Body of pancreas (tissue), 4 donors: ENCODE measurements at regions not wholly inside any gene's neighbourhood (a gene's known extent, or its start where the extent isn't known, plus 50 kb on each side); places are given as distances from the start of the nearest gene placed in this dataset.

Source experiments
- ATAC-seq: fragments of 150-250 bp; one replicate; pipeline ENCODE4 v1.9.1; 2016
- DNase-seq, 4 donors: peaks; one replicate each; pipeline ENCODE4 v3.0.0-alpha.2; 2019
- H3K27ac ChIP-seq, 4 donors: fragments of 200-600 bp; sonication (generic); 1 replicate in 3 of 4; 2 replicates in 1 of 4; pipeline versions ENCODE4 v1.5.1 to v1.6.1; 2016 to 2019; ENCODE audit warnings: mild to moderate bottlenecking in 1 of 4, mixed read lengths in 1 of 4, moderate library complexity in 1 of 4
- H3K27me3 ChIP-seq, 2 donors: fragments of 200-600 bp; sonication (generic); one replicate each; pipeline ENCODE4 v1.6.0; 2016; ENCODE audit warnings: mild to moderate bottlenecking in 1 of 2
- H3K36me3 ChIP-seq, 2 donors: fragments of 200-600 bp; sonication (generic); replicated peaks in 1 of 2; 2 replicates each; pipeline ENCODE4 v1.5.1; 2016; ENCODE audit warnings: low read depth in 2 of 2; ENCODE audit not compliant: insufficient read depth in 1 of 2
- H3K4me1 ChIP-seq: fragments of 200-600 bp; sonication (generic); one replicate; pipeline ENCODE4 v1.6.0; 2016
- H3K4me3 ChIP-seq, 2 donors: fragments of 200-600 bp; sonication (generic); 1 replicate in 1 of 2; 2 replicates in 1 of 2; pipeline ENCODE4 v1.5.1; 2016 to 2019
- H3K9me3 ChIP-seq, 3 donors: fragments of 200-600 bp; sonication (generic); 1 replicate in 2 of 3; 2 replicates in 1 of 3; pipeline ENCODE4 v1.5.1; 2016
- CTCF ChIP-seq, 7 experiments: fragments of 450-650 bp in 4 of 7; fragments of 200-600 bp in 3 of 7; sonication (generic) in 3 of 7; IDR thresholded peaks; one replicate each; pipeline ENCODE4 v1.5.1; 2016 to 2019; ENCODE audit warnings: antibody characterized with exemption in 7 of 7
- POLR2A ChIP-seq, 3 donors: fragments of 450-650 bp; IDR thresholded peaks; one replicate each; pipeline ENCODE4 v1.6.1; 2016; ENCODE audit warnings: antibody characterized with exemption in 3 of 3, mild to moderate bottlenecking in 2 of 3
- WGBS, 2 donors: methylation state at CpG; one replicate each; pipeline ENCODE4 v1.1.5; 2017; 5-methylcytosine and 5-hydroxymethylcytosine counted together
- intact Hi-C: fragments of 100-400 bp; cut with DNase I; formaldehyde crosslinking; loops from one replicate; pipeline ENCODE4 v1.15.1; 2023

GRCh38 chr16:63982110-63982509 is 1139.8 kb downstream of the CDH11 start:
- Histone ChIP-seq H3K27ac (no peak overlapping the region), H3K4me3 (no peak overlapping the region), H3K4me1 (peaks cover 5% of the 10 kb centered on the region), H3K9me3 (no peaks in the 10 kb centered on the region), H3K36me3 (no peaks in the 10 kb centered on the region), H3K27me3 (no peaks in the 10 kb centered on the region)
- TF ChIP-seq POLR2A (IDR thresholded peaks at IDR 0.05) (no peak), CTCF (IDR thresholded peaks at IDR 0.05) (no peak)
- DNase-seq, result no peak
- intact Hi-C loops, result no loop called here
- 78 to 80% methylated on average over 5 of the region's 5 CpGs for WGBS, 2 donors
- ATAC-seq, result no peak

- intact Hi-C loops, result no loop called here
- peaks cover 5% of the 10 kb centered on the region for H3K4me1 ChIP-seq
- no peak overlapping the region for H3K4me3 ChIP-seq
- no peak overlapping the region for H3K27ac ChIP-seq
- H3K36me3 ChIP-seq, result no peaks in the 10 kb centered on the region
- H3K9me3 ChIP-seq, result no peaks in the 10 kb centered on the region
- 40 to 50% methylated on average over 2 of the region's 2 CpGs for WGBS, 2 donors
- no peak for ATAC-seq
- DNase-seq, result no peak
- H3K27me3 ChIP-seq, result no peaks in the 10 kb centered on the region
- TF ChIP-seq POLR2A (IDR thresholded peaks at IDR 0.05) (no peak), CTCF (IDR thresholded peaks at IDR 0.05) (no peak)
These were observed 1140.2 kb downstream of the CDH11 start for GRCh38 chr16:63981639-63982038.

GRCh38 chr16:63980763-63981162 is 1141.1 kb downstream of the CDH11 start:
- TF ChIP-seq POLR2A (IDR thresholded peaks at IDR 0.05), result no peak
- TF ChIP-seq CTCF (IDR thresholded peaks at IDR 0.05), result no peak
- intact Hi-C loops, result no loop called here
- Histone ChIP-seq H3K27ac (no peak overlapping the region), H3K36me3 (no peaks in the 10 kb centered on the region), H3K9me3 (no peaks in the 10 kb centered on the region), H3K27me3 (no peaks in the 10 kb centered on the region), H3K4me3 (no peak overlapping the region), H3K4me1 (peaks cover 5% of the 10 kb centered on the region)
- no peak for ATAC-seq
- DNase-seq, result no peak
- WGBS, 2 donors, result 63 to 72% methylated on average over 3 of the region's 3 CpGs

- ATAC-seq, result no peak
- Histone ChIP-seq H3K4me1 (peaks cover 2% of the 10 kb centered on the region), H3K4me3 (no peak overlapping the region), H3K27me3 (no peaks in the 10 kb centered on the region), H3K27ac (no peak overlapping the region), H3K9me3 (no peaks in the 10 kb centered on the region), H3K36me3 (no peaks in the 10 kb centered on the region)
- intact Hi-C loops, result no loop called here
- DNase-seq, result no peak
- no peak for TF ChIP-seq CTCF (IDR thresholded peaks at IDR 0.05)
- TF ChIP-seq POLR2A (IDR thresholded peaks at IDR 0.05), result no peak
These were observed 1143.6 kb downstream of the CDH11 start for GRCh38 chr16:63978240-63978639.

- DNase-seq (no peak), ATAC-seq (no peak)
- Histone ChIP-seq H3K27ac (no peak overlapping the region), H3K4me1 (no peaks in the 10 kb centered on the region), H3K4me3 (no peak overlapping the region), H3K9me3 (no peaks in the 10 kb centered on the region), H3K36me3 (no peaks in the 10 kb centered on the region), H3K27me3 (no peaks in the 10 kb centered on the region)
- TF ChIP-seq POLR2A (IDR thresholded peaks at IDR 0.05) (no peak), CTCF (IDR thresholded peaks at IDR 0.05) (no peak)
- intact Hi-C loops, result no loop called here
- WGBS, 2 donors, result 67 to 75% methylated on average over 4 of the region's 4 CpGs
These were observed 1145.5 kb downstream of the CDH11 start for GRCh38 chr16:63976345-63976744.
